PC-9 (cell line): ENCODE measurements at regions not wholly inside any gene's neighbourhood (a gene's known extent, or its start where the extent isn't known, plus 50 kb on each side); places are given as distances from the start of the nearest gene placed in this dataset.

Source experiments
- CTCF ChIP-seq: fragments of 200-600 bp; sonication (generic); conservative IDR thresholded peaks from 2 replicates; pipeline ENCODE4 v1.6.1; 2017; ENCODE audit warnings: mixed run types, antibody characterized with exemption, mild to moderate bottlenecking, moderate library complexity
- EZH2 ChIP-seq: fragments of 200-600 bp; sonication (generic); IDR thresholded peaks from 2 replicates; pipeline ENCODE4 v1.8.0; 2017; ENCODE audit warnings: antibody characterized with exemption, low read depth

- no peak for TF ChIP-seq CTCF
- TF ChIP-seq EZH2, result no peak
These were observed 60.3 kb upstream of the CCDC85A start for GRCh38 chr2:56123538-56123937.
